Parathyroid adenoma (tissue), 2 donors: ENCODE measurements at regions not wholly inside any gene's neighbourhood (a gene's known extent, or its start where the extent isn't known, plus 50 kb on each side); places are given as distances from the start of the nearest gene placed in this dataset.

Experiments used
- H2AFZ ChIP-seq: fragments of 300-600 bp; sonication (generic); one replicate; pipeline ENCODE4 v1.7.0; 2017; ENCODE audit warnings: antibody characterized with exemption, mild to moderate bottlenecking
- H3K27ac ChIP-seq: fragments of 300-600 bp; sonication (generic); one replicate; pipeline ENCODE4 v1.7.0; 2017
- H3K27me3 ChIP-seq: fragments of 300-600 bp; sonication (generic); one replicate; pipeline ENCODE4 v1.7.0; 2017; ENCODE audit warnings: low read length; ENCODE audit not compliant: control insufficient read depth, insufficient read depth
- H3K36me3 ChIP-seq: fragments of 300-600 bp; sonication (generic); one replicate; pipeline ENCODE4 v1.7.0; 2017; ENCODE audit warnings: low read length; ENCODE audit not compliant: control insufficient read depth, insufficient read depth
- H3K4me1 ChIP-seq: fragments of 300-600 bp; sonication (generic); one replicate; pipeline ENCODE4 v1.7.0; 2017; ENCODE audit warnings: control low read depth
- H3K4me2 ChIP-seq: fragments of 300-600 bp; sonication (generic); one replicate; pipeline ENCODE4 v1.7.0; 2017; ENCODE audit warnings: low read length
- H3K4me3 ChIP-seq: fragments of 300-600 bp; sonication (generic); one replicate; pipeline ENCODE4 v1.7.0; 2017; ENCODE audit warnings: low read depth, low read length
- H3K79me2 ChIP-seq: fragments of 300-600 bp; sonication (generic); one replicate; pipeline ENCODE4 v1.7.0; 2017; ENCODE audit warnings: control low read depth
- H3K9ac ChIP-seq: fragments of 300-600 bp; sonication (generic); one replicate; pipeline ENCODE4 v1.7.0; 2017; ENCODE audit warnings: mild to moderate bottlenecking
- H3K9me3 ChIP-seq: fragments of 300-600 bp; sonication (generic); one replicate; pipeline ENCODE4 v1.7.0; 2017; ENCODE audit warnings: low read length; ENCODE audit not compliant: control insufficient read depth
- TF ChIP-seq, protein P1 (sequence below): fragments of 300-600 bp; sonication (generic); IDR thresholded peaks from one replicate; pipeline ENCODE4 v1.7.0; 2017; ENCODE audit warnings: antibody characterized with exemption, mild to moderate bottlenecking
- donor health status: primary hyperparathyroidism.

GRCh38 chr3:6770397-6770690, 90.6 kb upstream of the GRM7 start:
- Histone ChIP-seq H3K4me1 (no peaks in the 10 kb centered on the region), H3K9ac (no peak overlapping the region), H3K4me3 (no peak overlapping the region), H3K27me3 (no peaks in the 10 kb centered on the region), H3K9me3 (no peaks in the 10 kb centered on the region), H3K27ac (no peak overlapping the region), H3K4me2 (no peak overlapping the region), H3K79me2 (no peaks in the 10 kb centered on the region), H2AFZ (no peak overlapping the region), H3K36me3 (no peaks in the 10 kb centered on the region)
- TF ChIP-seq, protein P1, sequence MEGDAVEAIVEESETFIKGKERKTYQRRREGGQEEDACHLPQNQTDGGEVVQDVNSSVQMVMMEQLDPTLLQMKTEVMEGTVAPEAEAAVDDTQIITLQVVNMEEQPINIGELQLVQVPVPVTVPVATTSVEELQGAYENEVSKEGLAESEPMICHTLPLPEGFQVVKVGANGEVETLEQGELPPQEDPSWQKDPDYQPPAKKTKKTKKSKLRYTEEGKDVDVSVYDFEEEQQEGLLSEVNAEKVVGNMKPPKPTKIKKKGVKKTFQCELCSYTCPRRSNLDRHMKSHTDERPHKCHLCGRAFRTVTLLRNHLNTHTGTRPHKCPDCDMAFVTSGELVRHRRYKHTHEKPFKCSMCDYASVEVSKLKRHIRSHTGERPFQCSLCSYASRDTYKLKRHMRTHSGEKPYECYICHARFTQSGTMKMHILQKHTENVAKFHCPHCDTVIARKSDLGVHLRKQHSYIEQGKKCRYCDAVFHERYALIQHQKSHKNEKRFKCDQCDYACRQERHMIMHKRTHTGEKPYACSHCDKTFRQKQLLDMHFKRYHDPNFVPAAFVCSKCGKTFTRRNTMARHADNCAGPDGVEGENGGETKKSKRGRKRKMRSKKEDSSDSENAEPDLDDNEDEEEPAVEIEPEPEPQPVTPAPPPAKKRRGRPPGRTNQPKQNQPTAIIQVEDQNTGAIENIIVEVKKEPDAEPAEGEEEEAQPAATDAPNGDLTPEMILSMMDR = no peak

- Histone ChIP-seq H3K9ac (no peak overlapping the region), H3K27ac (no peak overlapping the region), H3K79me2 (no peaks in the 10 kb centered on the region), H3K4me1 (no peaks in the 10 kb centered on the region), H3K27me3 (no peaks in the 10 kb centered on the region), H3K4me3 (no peak overlapping the region), H2AFZ (no peak overlapping the region), H3K9me3 (no peaks in the 10 kb centered on the region), H3K36me3 (no peaks in the 10 kb centered on the region), H3K4me2 (no peak overlapping the region)
- TF ChIP-seq, protein P1 = no peak
Observed at GRCh38 chr3:6771171-6771570, 89.7 kb upstream of the GRM7 start.

DNA sequence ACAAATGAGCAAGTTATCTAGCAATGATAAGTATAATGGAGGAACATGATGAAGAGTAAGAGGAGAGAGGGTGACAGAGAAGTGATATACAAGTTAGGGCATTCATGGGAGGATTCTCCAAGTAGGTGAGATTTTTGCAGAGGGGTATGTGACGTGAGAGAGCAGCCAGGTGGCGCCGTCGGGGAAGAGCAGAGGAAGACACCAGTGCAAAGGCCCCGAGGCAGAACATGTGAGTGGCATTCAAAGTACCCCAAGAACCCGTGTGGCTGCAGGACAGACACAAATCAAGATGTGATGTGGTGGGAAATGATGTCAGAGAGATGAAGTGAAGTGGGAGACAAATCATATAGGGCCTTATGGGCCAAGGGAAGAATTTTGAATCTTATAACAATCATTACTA, 81.8 kb upstream of the GRM7 start:
- no peaks in the 10 kb centered on the region for H3K36me3 ChIP-seq
- TF ChIP-seq, protein P1 = no peak
- no peaks in the 10 kb centered on the region for H3K4me1 ChIP-seq
- H3K9me3 ChIP-seq = no peaks in the 10 kb centered on the region
- H3K4me2 ChIP-seq = no peak overlapping the region
- H3K9ac ChIP-seq = no peak overlapping the region
- H3K4me3 ChIP-seq = no peak overlapping the region
- H3K27ac ChIP-seq = no peak overlapping the region
- no peaks in the 10 kb centered on the region for H3K79me2 ChIP-seq
- no peak overlapping the region for H2AFZ ChIP-seq
- H3K27me3 ChIP-seq = no peaks in the 10 kb centered on the region

GRCh38 chr3:6781092-6781491, 79.8 kb upstream of the GRM7 start:
- Histone ChIP-seq H3K4me2 (no peak overlapping the region), H3K27me3 (no peaks in the 10 kb centered on the region), H3K36me3 (no peaks in the 10 kb centered on the region), H3K9me3 (no peaks in the 10 kb centered on the region), H3K4me3 (no peak overlapping the region), H3K79me2 (no peaks in the 10 kb centered on the region), H2AFZ (no peak overlapping the region), H3K9ac (no peak overlapping the region), H3K27ac (no peak overlapping the region), H3K4me1 (no peaks in the 10 kb centered on the region)
- TF ChIP-seq, protein P1 = no peak

DNA sequence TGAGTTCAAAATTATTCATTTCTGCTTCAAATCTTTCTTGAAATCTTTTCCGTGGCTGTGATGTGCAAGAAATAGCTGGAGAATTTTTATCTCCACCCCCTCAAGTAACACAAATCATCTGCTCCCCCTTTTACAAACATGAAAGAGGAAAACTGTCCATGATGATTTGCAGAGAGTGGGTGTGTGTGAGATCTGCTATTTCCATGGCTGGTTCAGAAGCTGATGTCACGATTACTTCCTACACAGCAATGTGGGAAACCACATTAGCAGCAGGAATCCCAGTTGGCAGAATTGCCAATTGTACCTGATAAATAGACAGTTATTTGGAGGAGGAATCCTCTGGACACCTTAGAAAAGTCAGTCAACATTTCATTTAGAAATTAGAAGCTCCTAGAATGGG, 75.2 kb upstream of the GRM7 start:
- Histone ChIP-seq H3K9me3 (no peaks in the 10 kb centered on the region), H3K9ac (no peak overlapping the region), H3K79me2 (no peaks in the 10 kb centered on the region), H3K27me3 (no peaks in the 10 kb centered on the region), H3K27ac (no peak overlapping the region), H2AFZ (no peak overlapping the region), H3K4me2 (no peak overlapping the region), H3K4me1 (no peaks in the 10 kb centered on the region), H3K4me3 (no peak overlapping the region), H3K36me3 (no peaks in the 10 kb centered on the region)
- TF ChIP-seq, protein P1 = no peak
